Neural cell (in vitro differentiated cells): ENCODE measurements at regions not wholly inside any gene's neighbourhood (a gene's known extent, or its start where the extent isn't known, plus 50 kb on each side); places are given as distances from the start of the nearest gene placed in this dataset.

ENCODE experiments used
- H2AFZ ChIP-seq: fragments of 200-600, 300-800 bp; sonication (generic), shearing (Covaris generic); 2 replicates; pipeline ENCODE4 v1.6.0; 2014; ENCODE audit warnings: low read depth, mild to moderate bottlenecking, antibody characterized with exemption, low read length, moderate library complexity
- H3F3A ChIP-seq: fragments of 200-600 bp; shearing (Covaris generic); 2 replicates; pipeline ENCODE4 v1.6.1; 2016; ENCODE audit warnings: mild to moderate bottlenecking, moderate library complexity, mixed read lengths, antibody characterized with exemption, low read length; ENCODE audit not compliant: insufficient read depth, poor library complexity, severe bottlenecking
- H3K27ac ChIP-seq: fragments of 200-600, 300-800 bp; sonication (generic), shearing (Covaris generic); 2 replicates; pipeline ENCODE4 v1.5.1; 2014; ENCODE audit warnings: mild to moderate bottlenecking, low read length, moderate library complexity
- H3K27me3 ChIP-seq: fragments of 300-800, 200-600 bp; sonication (generic), shearing (Covaris generic); 2 replicates; pipeline ENCODE4 v1.6.0; 2014; ENCODE audit warnings: mild to moderate bottlenecking, low read depth, low read length, moderate library complexity; ENCODE audit not compliant: insufficient read depth
- H3K36me3 ChIP-seq: fragments of 300-800, 200-600 bp; sonication (generic), shearing (Covaris generic); 2 replicates; pipeline ENCODE4 v1.5.1; 2014; ENCODE audit warnings: mild to moderate bottlenecking, antibody characterized with exemption, low read length, moderate library complexity; ENCODE audit not compliant: insufficient read depth
- H3K4me2 ChIP-seq: fragments of 300-800, 200-600 bp; sonication (generic), shearing (Covaris generic); 2 replicates; pipeline ENCODE4 v1.6.0; 2014; ENCODE audit warnings: mild to moderate bottlenecking, low read length
- H3K4me3 ChIP-seq: fragments of 300-800, 200-600 bp; sonication (generic), shearing (Covaris generic); 2 replicates; pipeline ENCODE4 v1.5.1; 2014; ENCODE audit warnings: mild to moderate bottlenecking, low read length, moderate library complexity
- H3K79me2 ChIP-seq: fragments of 200-600 bp; shearing (Covaris generic); replicated peaks from 2 replicates; pipeline ENCODE4 v1.6.0; 2014; ENCODE audit warnings: mild to moderate bottlenecking, low read length, moderate library complexity; ENCODE audit not compliant: insufficient read depth
- H3K9ac ChIP-seq: fragments of 300-800, 200-600 bp; sonication (generic), shearing (Covaris generic); 2 replicates; pipeline ENCODE4 v1.6.1; 2016; ENCODE audit warnings: mild to moderate bottlenecking, low read length, mixed read lengths
- H3K9me2 ChIP-seq: fragments of 200-600 bp; shearing (Covaris generic); 2 replicates; pipeline ENCODE4 v1.6.1; 2016; ENCODE audit warnings: mild to moderate bottlenecking, low read length, mixed read lengths; ENCODE audit not compliant: insufficient read depth
- H3K9me3 ChIP-seq: fragments of 200-600, 300-800 bp; sonication (generic), shearing (Covaris generic); 2 replicates; pipeline ENCODE4 v1.6.1; 2016; ENCODE audit warnings: mild to moderate bottlenecking, mixed run types, low read length, moderate library complexity, mixed read lengths
- H4K20me1 ChIP-seq: fragments of 200-600 bp; shearing (Covaris generic); 2 replicates; pipeline ENCODE4 v1.6.1; 2016; ENCODE audit warnings: mild to moderate bottlenecking, mixed run types; ENCODE audit not compliant: insufficient read depth
- EP300 ChIP-seq: fragments of 450-650 bp; conservative IDR thresholded peaks from 2 replicates; pipeline ENCODE4 v1.6.1; 2014; ENCODE audit warnings: antibody characterized with exemption, mild to moderate bottlenecking, moderate library complexity; ENCODE audit not compliant: poor library complexity, severe bottlenecking
- EZH2 ChIP-seq: fragments of 200-600, 300-800 bp; shearing (Covaris generic), sonication (generic); IDR thresholded peaks from 2 replicates; pipeline ENCODE4 v1.6.1; 2014; ENCODE audit warnings: antibody characterized with exemption, low read length, borderline replicate concordance, mild to moderate bottlenecking; ENCODE audit not compliant: insufficient read depth, poor library complexity, severe bottlenecking
- MXI1 ChIP-seq: fragments of 450-650 bp; conservative IDR thresholded peaks from 2 replicates; pipeline ENCODE4 v1.6.1; 2014; ENCODE audit warnings: antibody characterized with exemption, mild to moderate bottlenecking; ENCODE audit not compliant: poor library complexity, severe bottlenecking
- POLR2AphosphoS5 ChIP-seq: IDR thresholded peaks from 2 replicates; pipeline ENCODE4 v1.6.1; 2012
- RAD21 ChIP-seq: fragments of 450-650 bp; conservative IDR thresholded peaks from 2 replicates; pipeline ENCODE4 v1.6.1; 2014; ENCODE audit warnings: antibody characterized with exemption, mild to moderate bottlenecking, moderate library complexity
- SMC3 ChIP-seq: fragments of 450-650 bp; conservative IDR thresholded peaks from 2 replicates; pipeline ENCODE4 v1.6.1; 2014; ENCODE audit warnings: antibody characterized with exemption, mild to moderate bottlenecking, moderate library complexity; ENCODE audit not compliant: poor library complexity
- TAF1 ChIP-seq: IDR thresholded peaks from 2 replicates; pipeline ENCODE4 v1.6.1; 2012; ENCODE audit warnings: low read depth
- TF ChIP-seq, protein P1 (sequence below): IDR thresholded peaks from 2 replicates; pipeline ENCODE4 v1.6.1; 2012; ENCODE audit warnings: borderline replicate concordance
- TF ChIP-seq, protein P2 (sequence below): fragments of 450-650 bp; IDR thresholded peaks from 2 replicates; pipeline ENCODE4 v1.5.1; 2014; ENCODE audit warnings: antibody characterized with exemption, mild to moderate bottlenecking, moderate library complexity; ENCODE audit not compliant: poor library complexity, severe bottlenecking

DNA sequence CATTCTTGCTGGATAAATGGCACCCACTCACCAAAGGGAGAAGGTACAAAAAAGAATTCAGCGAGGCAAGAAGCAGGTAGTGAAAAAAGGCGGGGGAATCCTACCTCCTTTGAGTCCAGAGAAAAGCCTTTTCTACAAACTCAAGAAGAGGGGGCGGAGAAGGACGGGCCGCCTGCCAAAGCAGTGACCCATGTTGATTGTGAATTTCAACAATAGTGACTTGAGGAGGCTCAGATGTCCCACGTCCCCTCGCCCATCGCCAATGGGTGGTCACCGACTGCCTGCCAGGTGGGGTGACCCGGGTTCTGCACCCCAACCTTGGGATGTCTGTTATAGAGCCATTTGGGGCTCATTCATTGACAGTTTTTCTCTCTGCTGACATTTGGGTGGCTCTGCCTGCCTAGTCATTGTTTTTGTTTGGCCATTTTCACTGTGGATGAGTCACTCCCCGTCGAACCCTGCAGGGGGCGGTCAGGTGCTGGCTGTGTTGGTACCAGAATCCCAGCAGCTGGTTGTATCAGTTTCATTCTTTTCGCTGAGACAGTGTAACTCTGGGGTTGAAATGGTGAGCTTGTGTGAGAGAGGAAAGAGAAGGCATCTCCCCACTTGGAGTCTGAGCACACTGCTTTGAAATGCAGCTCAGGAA is 163.4 kb upstream of the NCAM1 start:
- TF ChIP-seq EP300 (no peak), SMC3 (no peak)
- Histone ChIP-seq H3K9me2 (no peaks in the 10 kb centered on the region), H3K36me3 (no peaks in the 10 kb centered on the region), H3K4me3 (no peak overlapping the region), H3F3A (no peaks in the 10 kb centered on the region), H3K27ac (no peak overlapping the region), H3K9me3 (no peaks in the 10 kb centered on the region), H2AFZ (no peak overlapping the region), H3K27me3 (no peaks in the 10 kb centered on the region), H3K9ac (no peak overlapping the region), H4K20me1 (no peaks in the 10 kb centered on the region), H3K79me2 (no peaks in the 10 kb centered on the region), H3K4me2 (no peak overlapping the region)

DNA sequence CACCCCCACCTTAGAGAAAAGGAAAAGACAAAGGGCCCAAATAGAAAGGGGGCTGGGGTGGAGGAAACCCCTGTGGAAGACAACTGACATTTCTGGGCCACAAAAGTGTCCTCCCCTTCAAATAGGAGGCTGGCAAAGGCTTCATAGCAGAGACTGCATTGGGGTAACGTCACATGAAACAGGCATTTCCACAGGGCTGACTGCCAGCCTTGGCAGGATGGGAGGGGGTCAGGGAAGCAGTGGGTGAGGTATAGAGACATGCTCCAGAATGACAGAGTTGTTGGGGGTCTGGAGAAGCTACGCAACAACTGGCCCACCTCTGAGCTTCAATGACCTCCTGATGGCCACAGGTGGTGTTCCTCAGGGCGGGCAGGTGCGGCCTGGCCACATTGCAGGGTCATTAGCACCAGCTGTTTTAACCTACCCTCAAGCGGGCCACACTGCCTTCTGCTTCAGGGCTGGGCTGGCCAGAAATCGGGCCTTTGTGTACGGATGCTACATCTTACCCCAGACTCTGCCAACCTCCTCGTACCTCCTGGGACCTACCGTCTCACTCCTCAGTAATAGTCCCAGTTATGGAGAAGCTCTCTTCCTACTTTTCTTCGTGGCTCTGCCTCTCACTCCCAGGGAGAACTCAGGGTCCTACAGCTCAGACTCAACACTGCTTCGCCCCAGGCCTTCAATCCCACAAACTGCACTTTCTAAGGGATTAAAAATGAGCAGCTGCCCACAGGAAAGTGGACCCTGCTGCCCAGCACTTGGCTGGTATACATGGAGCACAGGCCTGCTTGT is 160.0 kb upstream of the NCAM1 start:
- no peak overlapping the region for H3K4me3 ChIP-seq
- no peaks in the 10 kb centered on the region for H3K9me2 ChIP-seq
- no peak overlapping the region for H3K4me2 ChIP-seq
- no peaks in the 10 kb centered on the region for H3F3A ChIP-seq
- no peaks in the 10 kb centered on the region for H3K9me3 ChIP-seq
- no peaks in the 10 kb centered on the region for H3K36me3 ChIP-seq
- TF ChIP-seq POLR2AphosphoS5 (no peak), SMC3 (no peak), EP300 (no peak), RAD21 (no peak), EZH2 (no peak), TAF1 (no peak), MXI1 (no peak)
- TF ChIP-seq, protein P1, sequence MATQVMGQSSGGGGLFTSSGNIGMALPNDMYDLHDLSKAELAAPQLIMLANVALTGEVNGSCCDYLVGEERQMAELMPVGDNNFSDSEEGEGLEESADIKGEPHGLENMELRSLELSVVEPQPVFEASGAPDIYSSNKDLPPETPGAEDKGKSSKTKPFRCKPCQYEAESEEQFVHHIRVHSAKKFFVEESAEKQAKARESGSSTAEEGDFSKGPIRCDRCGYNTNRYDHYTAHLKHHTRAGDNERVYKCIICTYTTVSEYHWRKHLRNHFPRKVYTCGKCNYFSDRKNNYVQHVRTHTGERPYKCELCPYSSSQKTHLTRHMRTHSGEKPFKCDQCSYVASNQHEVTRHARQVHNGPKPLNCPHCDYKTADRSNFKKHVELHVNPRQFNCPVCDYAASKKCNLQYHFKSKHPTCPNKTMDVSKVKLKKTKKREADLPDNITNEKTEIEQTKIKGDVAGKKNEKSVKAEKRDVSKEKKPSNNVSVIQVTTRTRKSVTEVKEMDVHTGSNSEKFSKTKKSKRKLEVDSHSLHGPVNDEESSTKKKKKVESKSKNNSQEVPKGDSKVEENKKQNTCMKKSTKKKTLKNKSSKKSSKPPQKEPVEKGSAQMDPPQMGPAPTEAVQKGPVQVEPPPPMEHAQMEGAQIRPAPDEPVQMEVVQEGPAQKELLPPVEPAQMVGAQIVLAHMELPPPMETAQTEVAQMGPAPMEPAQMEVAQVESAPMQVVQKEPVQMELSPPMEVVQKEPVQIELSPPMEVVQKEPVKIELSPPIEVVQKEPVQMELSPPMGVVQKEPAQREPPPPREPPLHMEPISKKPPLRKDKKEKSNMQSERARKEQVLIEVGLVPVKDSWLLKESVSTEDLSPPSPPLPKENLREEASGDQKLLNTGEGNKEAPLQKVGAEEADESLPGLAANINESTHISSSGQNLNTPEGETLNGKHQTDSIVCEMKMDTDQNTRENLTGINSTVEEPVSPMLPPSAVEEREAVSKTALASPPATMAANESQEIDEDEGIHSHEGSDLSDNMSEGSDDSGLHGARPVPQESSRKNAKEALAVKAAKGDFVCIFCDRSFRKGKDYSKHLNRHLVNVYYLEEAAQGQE = no peak
- TF ChIP-seq, protein P2, sequence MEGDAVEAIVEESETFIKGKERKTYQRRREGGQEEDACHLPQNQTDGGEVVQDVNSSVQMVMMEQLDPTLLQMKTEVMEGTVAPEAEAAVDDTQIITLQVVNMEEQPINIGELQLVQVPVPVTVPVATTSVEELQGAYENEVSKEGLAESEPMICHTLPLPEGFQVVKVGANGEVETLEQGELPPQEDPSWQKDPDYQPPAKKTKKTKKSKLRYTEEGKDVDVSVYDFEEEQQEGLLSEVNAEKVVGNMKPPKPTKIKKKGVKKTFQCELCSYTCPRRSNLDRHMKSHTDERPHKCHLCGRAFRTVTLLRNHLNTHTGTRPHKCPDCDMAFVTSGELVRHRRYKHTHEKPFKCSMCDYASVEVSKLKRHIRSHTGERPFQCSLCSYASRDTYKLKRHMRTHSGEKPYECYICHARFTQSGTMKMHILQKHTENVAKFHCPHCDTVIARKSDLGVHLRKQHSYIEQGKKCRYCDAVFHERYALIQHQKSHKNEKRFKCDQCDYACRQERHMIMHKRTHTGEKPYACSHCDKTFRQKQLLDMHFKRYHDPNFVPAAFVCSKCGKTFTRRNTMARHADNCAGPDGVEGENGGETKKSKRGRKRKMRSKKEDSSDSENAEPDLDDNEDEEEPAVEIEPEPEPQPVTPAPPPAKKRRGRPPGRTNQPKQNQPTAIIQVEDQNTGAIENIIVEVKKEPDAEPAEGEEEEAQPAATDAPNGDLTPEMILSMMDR = no peak
- no peaks in the 10 kb centered on the region for H3K27me3 ChIP-seq
- no peak overlapping the region for H3K27ac ChIP-seq
- H2AFZ ChIP-seq = no peak overlapping the region
- H3K79me2 ChIP-seq = no peaks in the 10 kb centered on the region
- H4K20me1 ChIP-seq = no peaks in the 10 kb centered on the region
- no peak overlapping the region for H3K9ac ChIP-seq
